MM.1S (cell line): ENCODE measurements at regions not wholly inside any gene's neighbourhood (a gene's known extent, or its start where the extent isn't known, plus 50 kb on each side); places are given as distances from the start of the nearest gene placed in this dataset.

Source experiments
- EZH2 ChIP-seq: fragments of 300-600 bp; sonication (generic); optimal IDR thresholded peaks from 2 replicates; pipeline ENCODE3; 2017; ENCODE audit warnings: low read depth, mild to moderate bottlenecking, antibody characterized with exemption, low read length, mixed read lengths
- EZH2phosphoT487 ChIP-seq: fragments of 300-600 bp; sonication (generic); IDR thresholded peaks from 2 replicates; pipeline ENCODE4 v1.6.1; 2018; ENCODE audit warnings: antibody characterized with exemption, low read length
- TF ChIP-seq, protein P1 (sequence below): fragments of 300-600 bp; sonication (generic); IDR thresholded peaks from 2 replicates; pipeline ENCODE4 v1.5.1; 2016; ENCODE audit warnings: antibody characterized with exemption, low read length, mixed read lengths

DNA sequence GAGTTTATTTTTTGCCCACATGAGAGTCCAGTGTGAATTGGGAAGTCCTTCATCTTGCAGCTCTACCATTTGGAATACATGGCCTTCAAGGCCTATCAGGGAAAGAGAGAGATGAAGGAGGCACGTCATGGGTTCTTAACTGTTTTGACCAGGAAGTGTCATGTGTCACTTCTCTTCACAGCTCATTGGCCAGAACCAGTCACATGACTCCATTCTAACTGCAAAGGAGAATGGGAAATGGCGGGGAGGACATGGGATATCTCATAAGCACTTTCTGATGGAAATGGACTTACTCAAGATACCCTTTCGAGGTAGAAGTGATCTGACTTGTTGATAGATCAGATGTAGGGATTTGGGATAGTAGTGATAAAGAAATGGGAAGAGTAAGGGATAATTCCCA, 57.9 kb upstream of the CES5A start:
- TF ChIP-seq, protein P1, sequence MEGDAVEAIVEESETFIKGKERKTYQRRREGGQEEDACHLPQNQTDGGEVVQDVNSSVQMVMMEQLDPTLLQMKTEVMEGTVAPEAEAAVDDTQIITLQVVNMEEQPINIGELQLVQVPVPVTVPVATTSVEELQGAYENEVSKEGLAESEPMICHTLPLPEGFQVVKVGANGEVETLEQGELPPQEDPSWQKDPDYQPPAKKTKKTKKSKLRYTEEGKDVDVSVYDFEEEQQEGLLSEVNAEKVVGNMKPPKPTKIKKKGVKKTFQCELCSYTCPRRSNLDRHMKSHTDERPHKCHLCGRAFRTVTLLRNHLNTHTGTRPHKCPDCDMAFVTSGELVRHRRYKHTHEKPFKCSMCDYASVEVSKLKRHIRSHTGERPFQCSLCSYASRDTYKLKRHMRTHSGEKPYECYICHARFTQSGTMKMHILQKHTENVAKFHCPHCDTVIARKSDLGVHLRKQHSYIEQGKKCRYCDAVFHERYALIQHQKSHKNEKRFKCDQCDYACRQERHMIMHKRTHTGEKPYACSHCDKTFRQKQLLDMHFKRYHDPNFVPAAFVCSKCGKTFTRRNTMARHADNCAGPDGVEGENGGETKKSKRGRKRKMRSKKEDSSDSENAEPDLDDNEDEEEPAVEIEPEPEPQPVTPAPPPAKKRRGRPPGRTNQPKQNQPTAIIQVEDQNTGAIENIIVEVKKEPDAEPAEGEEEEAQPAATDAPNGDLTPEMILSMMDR: no peak
- TF ChIP-seq EZH2 (no peak), EZH2phosphoT487 (no peak)
